ENCODE measurements at regions not wholly inside any gene's neighbourhood (a gene's known extent, or its start where the extent isn't known, plus 50 kb on each side); places are given as distances from the start of the nearest gene placed in this dataset.

DNA sequence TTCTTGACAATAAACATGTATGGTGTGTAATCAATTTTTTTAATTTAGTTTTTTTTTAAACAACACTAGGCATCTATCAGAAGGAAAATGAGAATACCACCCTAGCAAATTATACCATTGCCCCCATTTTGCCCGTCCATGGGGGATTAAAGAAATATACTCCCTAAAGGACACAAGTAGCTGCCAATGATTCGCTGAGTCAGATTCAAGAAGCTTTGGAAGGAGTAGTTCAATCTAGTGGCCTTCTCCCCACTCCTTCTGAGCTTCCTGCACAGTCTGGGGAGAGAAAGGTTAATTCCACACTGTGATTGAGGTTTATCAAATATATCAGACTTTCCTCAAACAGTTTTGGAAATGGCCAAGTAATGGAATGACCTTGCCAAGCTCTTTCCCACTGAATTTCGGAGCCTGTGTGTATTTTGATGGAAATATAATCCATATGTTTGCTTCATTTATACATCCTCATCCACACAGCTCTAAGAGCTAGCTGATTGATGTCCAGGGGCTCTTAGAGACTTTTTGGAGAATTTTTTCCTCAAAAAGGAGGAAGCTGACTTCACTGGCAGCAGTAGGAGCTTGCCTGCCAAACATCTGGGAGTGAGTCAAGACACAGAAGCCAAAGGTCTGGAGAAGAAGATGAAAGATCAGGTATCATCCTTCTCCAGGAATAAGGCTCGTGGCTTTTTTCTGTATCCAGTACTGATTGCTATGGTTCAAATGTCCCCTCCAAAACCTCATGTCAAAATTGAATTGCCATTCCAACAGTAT lies 478.5 kb upstream of the PROK2 start:
- intact Hi-C loops (cut with micrococcal nuclease) (no loop called here), dilution Hi-C loops (cut with HindIII; ENCODE audit: low sequenced_read_pairs, unreplicated experiment) (no loop called here), in situ Hi-C loops (cut with MboI; ENCODE audit: low sequenced_read_pairs) (no loop called here)
- BruUV-seq (replicated peaks): no TSS peak
- H3K9me1 ChIP-seq (ENCODE audit: insufficient read depth, low read length): no peaks in the 10 kb centered on the region
- H3K27me3 ChIP-seq (ENCODE audit: control insufficient read depth, insufficient read depth, low read length): peaks cover 43% of the 10 kb centered on the region
- H2BK20ac ChIP-seq (ENCODE audit: low read depth, low read length): no peak overlapping the region
- no peaks in the 10 kb centered on the region for H3K9me3 ChIP-seq (ENCODE audit: control insufficient read depth, insufficient read depth, low read length)
- no peak overlapping the region for H3K23ac ChIP-seq (ENCODE audit: low read depth, low read length)
- H4K8ac ChIP-seq (ENCODE audit: low read depth in 2 of 2, low read length in 2 of 2): no peak overlapping the region
- no peak overlapping the region for H2AK5ac ChIP-seq (ENCODE audit: low read depth, low read length)
- H2AK9ac ChIP-seq (replicated peaks; ENCODE audit: low read depth, low read length, poor library complexity): no peak overlapping the region
- H4K5ac ChIP-seq (ENCODE audit: low read depth, low read length): no peak overlapping the region
- no peak overlapping the region for H3K27ac ChIP-seq (ENCODE audit: insufficient read depth, low read length)
- no peak overlapping the region for H2BK120ac ChIP-seq (ENCODE audit: low read depth, low read length)
- H3K9ac ChIP-seq (ENCODE audit: low read depth, low read length): no peak overlapping the region
- no peaks in the 10 kb centered on the region for H3K79me1 ChIP-seq (ENCODE audit: low read depth in 1 of 2, low read length in 2 of 2)
- H3K4me3 ChIP-seq (ENCODE audit: insufficient read depth, low read depth, low read length): no peak overlapping the region
- no peak overlapping the region for H2AFZ ChIP-seq (replicated peaks; ENCODE audit: low read length, poor library complexity)
- no peak overlapping the region for H2BK15ac ChIP-seq (ENCODE audit: low read depth, low read length)
- no peak for DNase-seq
- H3K4me2 ChIP-seq (ENCODE audit: low read depth, low read length): no peak overlapping the region
- no peak overlapping the region for H3K14ac ChIP-seq (replicated peaks; ENCODE audit: low read depth, low read length)
- TF ChIP-seq MAFK (IDR thresholded peaks at IDR 0.05; ENCODE audit: low read depth, low read length) (no peak), CEBPB (IDR thresholded peaks at IDR 0.05; ENCODE audit: low read depth, low read length) (no peak), NFE2L2 (IDR thresholded peaks at IDR 0.05; ENCODE audit: low read depth, low read length) (no peak), SMC3 (IDR thresholded peaks at IDR 0.05; ENCODE audit: low read depth, low read length) (no peak), CHD1 (IDR thresholded peaks at IDR 0.05; ENCODE audit: low read depth, low read length) (no peak), RAD21 (IDR thresholded peaks at IDR 0.05; ENCODE audit: low read length) (no peak), MXI1 (IDR thresholded peaks at IDR 0.05; ENCODE audit: borderline replicate concordance, low read depth, low read length) (no peak), MAZ (IDR thresholded peaks at IDR 0.05; ENCODE audit: borderline replicate concordance, low read depth, low read length) (no peak), FOS (IDR thresholded peaks at IDR 0.05; ENCODE audit: low read depth, low read length) (no peak), BHLHE40 (IDR thresholded peaks at IDR 0.05; ENCODE audit: low read depth, low read length) (no peak), RCOR1 (IDR thresholded peaks at IDR 0.05; ENCODE audit: insufficient replicate concordance, low read length) (no peak)
- TF ChIP-seq, protein P1, sequence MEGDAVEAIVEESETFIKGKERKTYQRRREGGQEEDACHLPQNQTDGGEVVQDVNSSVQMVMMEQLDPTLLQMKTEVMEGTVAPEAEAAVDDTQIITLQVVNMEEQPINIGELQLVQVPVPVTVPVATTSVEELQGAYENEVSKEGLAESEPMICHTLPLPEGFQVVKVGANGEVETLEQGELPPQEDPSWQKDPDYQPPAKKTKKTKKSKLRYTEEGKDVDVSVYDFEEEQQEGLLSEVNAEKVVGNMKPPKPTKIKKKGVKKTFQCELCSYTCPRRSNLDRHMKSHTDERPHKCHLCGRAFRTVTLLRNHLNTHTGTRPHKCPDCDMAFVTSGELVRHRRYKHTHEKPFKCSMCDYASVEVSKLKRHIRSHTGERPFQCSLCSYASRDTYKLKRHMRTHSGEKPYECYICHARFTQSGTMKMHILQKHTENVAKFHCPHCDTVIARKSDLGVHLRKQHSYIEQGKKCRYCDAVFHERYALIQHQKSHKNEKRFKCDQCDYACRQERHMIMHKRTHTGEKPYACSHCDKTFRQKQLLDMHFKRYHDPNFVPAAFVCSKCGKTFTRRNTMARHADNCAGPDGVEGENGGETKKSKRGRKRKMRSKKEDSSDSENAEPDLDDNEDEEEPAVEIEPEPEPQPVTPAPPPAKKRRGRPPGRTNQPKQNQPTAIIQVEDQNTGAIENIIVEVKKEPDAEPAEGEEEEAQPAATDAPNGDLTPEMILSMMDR (conservative IDR thresholded peaks at IDR 0.05; ENCODE audit: low read depth, low read length): no peak
- no peaks in the 10 kb centered on the region for H3K36me3 ChIP-seq (ENCODE audit: control insufficient read depth, insufficient read depth, low read length)
- H4K20me1 ChIP-seq (ENCODE audit: insufficient read depth, low read length): no peaks in the 10 kb centered on the region
- no peaks in the 10 kb centered on the region for H3K4me1 ChIP-seq (ENCODE audit: control insufficient read depth, insufficient read depth, low read length)
- CTCF ChIA-PET: interaction anchor here (0.5 to 0.9 kb wide), 2 partner anchors 387 to 388 kb away, joined by 3 read pairs; no protein-coding TSS in a partner anchor
- no peak overlapping the region for H4K91ac ChIP-seq (ENCODE audit: insufficient read depth, low read depth, low read length)
- H3K4ac ChIP-seq (ENCODE audit: low read depth, low read length): no peak overlapping the region
- ATAC-seq (ENCODE audit: low read depth): no peak
- no peak overlapping the region for H3K56ac ChIP-seq (ENCODE audit: extremely low read depth, insufficient read depth, low read length)
- no CpG with 5 or more reads among the region's 4 CpGs for WGBS, 2 experiments (ENCODE audit: extremely low coverage in 2 of 2, insufficient read length in 1 of 2)
- H2BK5ac ChIP-seq (ENCODE audit: low read depth, low read length, poor library complexity, severe bottlenecking): no peak overlapping the region
- POLR2A ChIA-PET (ENCODE audit: unreplicated experiment): no interaction called here
- H3K18ac ChIP-seq (ENCODE audit: low read depth, low read length): no peak overlapping the region

Data from IMR-90 (cell line).